ENCODE measurements at regions not wholly inside any gene's neighbourhood (a gene's known extent, or its start where the extent isn't known, plus 50 kb on each side); places are given as distances from the start of the nearest gene placed in this dataset.
"Not testable (repeated sequence)": the region's sequence is repeated elsewhere in the genome, so short reads cannot be mapped to it uniquely, and the experiment has no call there.

DNA sequence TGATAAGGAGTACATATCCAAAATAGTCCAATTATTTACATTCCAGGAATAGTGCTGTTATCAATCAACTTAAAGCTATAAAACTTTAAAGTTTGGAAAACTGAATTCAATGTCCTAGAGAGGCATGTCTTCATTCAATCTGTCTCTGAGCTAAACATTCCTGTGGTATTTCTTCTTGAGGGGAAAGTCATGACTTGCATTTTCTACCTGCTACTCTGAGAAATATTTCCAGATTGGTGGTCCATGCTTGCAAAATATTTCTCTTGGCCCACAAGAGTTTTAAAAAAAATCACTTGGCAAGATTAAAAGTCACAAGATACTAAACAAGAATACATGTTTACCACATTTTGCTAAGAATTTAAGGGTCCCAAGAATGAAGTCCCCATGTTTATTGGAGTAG lies 63.6 kb upstream of the HGF start:
- no peak for DNase-seq (ENCODE audit: low spot score)

DNA sequence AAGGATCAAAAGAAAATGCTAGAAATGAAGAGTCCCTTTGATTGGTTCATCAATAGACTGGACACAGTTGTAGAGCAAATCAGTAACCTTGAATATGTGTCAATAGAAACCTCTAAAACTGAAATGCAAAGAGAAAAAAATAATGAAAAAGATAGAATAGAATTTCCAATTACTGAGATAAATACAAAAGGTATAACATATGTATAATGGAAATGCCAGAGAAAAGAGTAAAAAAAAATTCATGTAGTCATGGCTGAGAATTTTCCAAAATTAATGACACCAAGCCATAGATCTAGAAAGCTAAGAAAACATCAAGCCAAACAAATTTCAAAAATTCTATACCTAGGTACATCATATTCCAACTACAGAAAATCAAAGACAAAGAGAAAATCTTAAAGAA lies 62.0 kb upstream of the HGF start:
- DNase-seq (ENCODE audit: low spot score), result no peak

DNA sequence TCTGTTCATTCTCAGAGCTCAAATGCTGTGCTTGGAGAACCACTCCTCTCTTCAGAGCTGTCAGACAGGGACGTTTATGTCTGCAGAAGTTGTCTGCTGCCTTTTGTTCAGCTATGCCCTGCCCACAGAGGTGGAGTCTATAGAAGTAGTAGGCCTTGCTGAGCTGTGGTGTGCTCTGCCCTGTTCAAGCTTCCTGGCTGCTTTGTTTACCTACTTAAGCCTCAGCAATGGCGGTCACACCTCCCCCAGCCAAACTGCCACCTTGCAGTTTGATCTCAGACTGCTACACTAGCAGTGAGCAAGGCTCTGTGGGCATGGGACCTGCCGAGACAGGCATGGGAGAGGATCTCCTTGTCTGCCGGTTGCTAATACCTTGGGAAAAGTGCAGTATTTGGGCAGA lies 59.7 kb upstream of the HGF start:
- not testable (repeated sequence) for DNase-seq (ENCODE audit: low spot score)

DNA sequence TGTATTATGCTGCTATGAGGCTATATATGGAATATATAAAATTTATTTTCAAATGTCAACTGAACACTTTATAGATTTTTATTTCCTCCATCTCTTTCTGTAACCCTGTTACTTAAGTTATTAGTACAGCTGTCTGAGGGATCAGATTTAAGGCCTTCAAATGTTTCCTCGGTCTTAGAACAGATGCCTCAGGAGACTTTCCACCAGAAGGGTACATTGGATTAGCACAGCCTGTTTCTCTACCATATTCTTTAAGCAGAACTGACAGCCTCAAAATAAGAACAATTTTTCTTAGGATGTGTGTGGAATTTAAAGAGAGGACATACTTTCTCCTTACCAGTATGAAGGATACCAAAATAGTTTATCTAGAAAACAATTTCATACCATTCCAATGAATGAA lies 53.0 kb upstream of the HGF start:
- no peak for DNase-seq (ENCODE audit: low spot score)

DNA sequence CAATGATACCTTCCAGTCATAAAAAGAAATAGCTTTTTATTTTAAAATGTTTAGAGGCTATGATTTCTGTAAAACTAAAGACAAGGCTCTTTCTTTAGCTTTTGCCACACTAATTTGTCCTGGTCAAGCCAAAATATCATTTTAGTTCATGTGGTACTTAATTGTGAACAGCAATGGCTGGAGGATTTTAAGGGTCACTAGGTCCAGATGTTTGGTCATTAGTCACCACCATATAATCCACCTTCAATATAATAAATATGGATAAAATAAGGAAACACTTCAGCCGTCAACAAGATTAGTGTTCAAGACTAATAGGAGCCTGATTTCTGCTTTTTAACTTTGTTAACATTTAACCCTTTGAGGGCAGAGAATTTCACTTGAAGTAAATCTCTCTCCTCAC lies 50.0 kb upstream of the HGF start:
- DNase-seq (ENCODE audit: low spot score), result no peak
